ENCODE measurements at regions not wholly inside any gene's neighbourhood (a gene's known extent, or its start where the extent isn't known, plus 50 kb on each side); places are given as distances from the start of the nearest gene placed in this dataset.

DNA sequence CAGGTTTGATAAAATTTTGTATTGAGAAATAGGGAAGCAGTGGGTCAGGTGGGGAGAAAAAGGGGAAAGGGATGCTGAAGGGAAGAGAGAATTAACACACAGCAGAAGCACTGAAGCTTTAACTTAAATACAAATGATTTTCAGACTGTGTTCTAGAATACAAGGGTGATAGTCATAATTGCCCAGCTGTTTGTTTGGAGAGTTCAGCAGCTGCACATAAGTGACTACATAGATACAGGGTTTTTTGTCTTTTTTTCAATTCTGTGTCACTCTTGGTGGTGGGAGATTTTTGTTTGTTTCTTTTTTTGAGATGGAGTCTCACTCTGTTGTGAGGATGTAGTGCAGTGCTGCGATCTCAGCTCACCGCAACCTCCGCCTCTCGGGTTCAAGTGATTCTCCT, 590.4 kb upstream of the SEMA6A start:
- H3K27me3 ChIP-seq (ENCODE audit: control insufficient read depth in 1 of 2, insufficient read depth in 2 of 2, low read length in 2 of 2) = no peaks in the 10 kb centered on the region
- H3K36me3 ChIP-seq (ENCODE audit: control insufficient read depth in 1 of 2, insufficient read depth in 2 of 2, low read length in 2 of 2) = no peaks in the 10 kb centered on the region
- H3K4me3 ChIP-seq (ENCODE audit: low read depth in 1 of 2, low read length in 2 of 2) = no peak overlapping the region
- H3K4me1 ChIP-seq (ENCODE audit: control insufficient read depth in 1 of 2, insufficient read depth in 2 of 2, low read length in 2 of 2) = no peaks in the 10 kb centered on the region
- no peak overlapping the region for H3K9ac ChIP-seq (ENCODE audit: low read depth in 1 of 2, low read length in 2 of 2)
- no peaks in the 10 kb centered on the region for H3K9me3 ChIP-seq (ENCODE audit: control insufficient read depth in 1 of 2, low read length in 2 of 2)
- no peak overlapping the region for H3K27ac ChIP-seq (ENCODE audit: low read depth, low read length)

DNA sequence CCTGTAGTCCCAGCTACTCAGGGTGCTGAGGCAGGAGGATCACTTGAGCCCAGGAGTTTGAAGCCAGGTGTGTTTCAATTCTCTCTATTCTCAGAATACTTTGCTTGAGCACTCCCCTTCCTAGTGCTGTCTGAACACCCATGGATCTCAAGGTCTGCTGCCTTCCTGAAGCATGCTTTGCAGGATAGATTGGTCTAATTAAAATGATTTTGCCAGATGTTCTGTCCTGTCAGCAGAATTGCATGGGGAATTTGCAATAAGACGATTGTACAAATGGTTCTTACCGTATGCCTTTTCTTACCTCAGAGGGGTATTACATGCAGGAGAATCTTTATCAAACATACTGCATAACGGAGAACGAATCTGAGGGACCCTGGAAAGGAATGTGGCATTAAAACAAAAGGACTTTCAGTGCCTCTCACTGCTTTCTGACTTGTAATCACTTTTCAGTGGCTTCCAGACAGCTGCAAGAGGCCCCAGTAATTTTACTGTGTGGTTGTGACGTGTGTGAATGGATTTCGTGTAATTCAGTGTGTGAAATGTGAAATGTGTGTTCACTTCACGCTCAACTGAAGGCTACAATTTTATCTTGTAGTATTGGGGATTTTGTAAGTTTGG, 587.2 kb upstream of the SEMA6A start:
- Histone ChIP-seq H3K9ac (ENCODE audit: low read depth in 1 of 2, low read length in 2 of 2) (no peak overlapping the region), H3K27ac (ENCODE audit: low read depth, low read length) (no peak overlapping the region), H3K4me1 (ENCODE audit: control insufficient read depth in 1 of 2, insufficient read depth in 2 of 2, low read length in 2 of 2) (no peaks in the 10 kb centered on the region), H3K27me3 (ENCODE audit: control insufficient read depth in 1 of 2, insufficient read depth in 2 of 2, low read length in 2 of 2) (no peaks in the 10 kb centered on the region), H3K36me3 (ENCODE audit: control insufficient read depth in 1 of 2, insufficient read depth in 2 of 2, low read length in 2 of 2) (no peaks in the 10 kb centered on the region), H3K9me3 (ENCODE audit: control insufficient read depth in 1 of 2, low read length in 2 of 2) (no peaks in the 10 kb centered on the region), H3K4me3 (ENCODE audit: low read depth in 1 of 2, low read length in 2 of 2) (no peak overlapping the region)

DNA sequence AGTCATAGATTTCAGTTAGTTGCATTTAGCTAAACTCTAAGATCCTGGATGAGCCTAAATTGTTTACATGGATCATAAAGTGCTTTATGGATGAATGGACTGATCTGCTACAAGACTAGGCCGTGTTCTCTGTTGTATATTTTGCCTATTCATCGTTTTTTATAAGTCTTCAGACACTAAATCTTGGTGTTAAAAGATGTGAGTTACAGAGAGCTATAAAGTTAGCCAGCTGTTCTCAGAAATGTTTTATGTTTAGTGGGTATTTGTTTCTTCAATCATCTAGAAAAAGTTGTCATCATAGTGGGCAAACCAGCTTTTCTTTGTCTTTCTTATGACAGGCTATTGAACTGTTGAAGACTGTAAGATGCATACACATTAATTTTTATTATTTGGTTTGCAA, 585.8 kb upstream of the SEMA6A start:
- no peak overlapping the region for H3K9ac ChIP-seq (ENCODE audit: low read depth in 1 of 2, low read length in 2 of 2)
- no peaks in the 10 kb centered on the region for H3K4me1 ChIP-seq (ENCODE audit: control insufficient read depth in 1 of 2, insufficient read depth in 2 of 2, low read length in 2 of 2)

DNA sequence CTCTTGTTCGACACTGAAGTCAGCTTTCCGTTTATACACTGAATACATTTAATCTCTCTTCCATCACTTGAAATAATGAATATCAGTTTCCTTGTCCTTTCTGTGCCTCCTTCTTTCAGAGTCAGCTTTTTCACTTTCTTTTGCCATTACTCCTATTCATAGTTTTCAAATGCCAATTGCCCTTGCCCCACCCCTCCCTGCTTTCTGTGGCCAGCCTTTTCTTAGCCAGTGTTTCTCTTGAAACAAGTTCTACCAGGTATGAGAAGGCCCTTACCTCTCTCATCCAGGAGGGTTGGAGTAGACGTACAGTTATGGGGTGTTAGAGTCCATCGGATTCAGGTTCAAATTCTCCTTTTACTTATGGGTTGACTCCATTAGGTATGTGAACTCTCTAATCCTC, 574.7 kb upstream of the SEMA6A start:
- no peak overlapping the region for H3K27ac ChIP-seq (ENCODE audit: low read depth, low read length)
- H3K4me1 ChIP-seq (ENCODE audit: control insufficient read depth in 1 of 2, insufficient read depth in 2 of 2, low read length in 2 of 2) = no peaks in the 10 kb centered on the region
- H3K4me3 ChIP-seq (ENCODE audit: low read depth in 1 of 2, low read length in 2 of 2) = no peak overlapping the region
- H3K36me3 ChIP-seq (ENCODE audit: control insufficient read depth in 1 of 2, insufficient read depth in 2 of 2, low read length in 2 of 2) = no peaks in the 10 kb centered on the region
- H3K27me3 ChIP-seq (ENCODE audit: control insufficient read depth in 1 of 2, insufficient read depth in 2 of 2, low read length in 2 of 2) = no peaks in the 10 kb centered on the region
- H3K9me3 ChIP-seq (ENCODE audit: control insufficient read depth in 1 of 2, low read length in 2 of 2) = no peaks in the 10 kb centered on the region
- H3K9ac ChIP-seq (ENCODE audit: low read depth in 1 of 2, low read length in 2 of 2) = no peak overlapping the region

More for the DNA sequence above, 585.8 kb upstream of the SEMA6A start:
- H3K9me3 ChIP-seq (ENCODE audit: control insufficient read depth in 1 of 2, low read length in 2 of 2) = no peaks in the 10 kb centered on the region
- no peaks in the 10 kb centered on the region for H3K36me3 ChIP-seq (ENCODE audit: control insufficient read depth in 1 of 2, insufficient read depth in 2 of 2, low read length in 2 of 2)
- H3K27me3 ChIP-seq (ENCODE audit: control insufficient read depth in 1 of 2, insufficient read depth in 2 of 2, low read length in 2 of 2) = no peaks in the 10 kb centered on the region
- H3K27ac ChIP-seq (ENCODE audit: low read depth, low read length) = no peak overlapping the region
- no peak overlapping the region for H3K4me3 ChIP-seq (ENCODE audit: low read depth in 1 of 2, low read length in 2 of 2)

DNA sequence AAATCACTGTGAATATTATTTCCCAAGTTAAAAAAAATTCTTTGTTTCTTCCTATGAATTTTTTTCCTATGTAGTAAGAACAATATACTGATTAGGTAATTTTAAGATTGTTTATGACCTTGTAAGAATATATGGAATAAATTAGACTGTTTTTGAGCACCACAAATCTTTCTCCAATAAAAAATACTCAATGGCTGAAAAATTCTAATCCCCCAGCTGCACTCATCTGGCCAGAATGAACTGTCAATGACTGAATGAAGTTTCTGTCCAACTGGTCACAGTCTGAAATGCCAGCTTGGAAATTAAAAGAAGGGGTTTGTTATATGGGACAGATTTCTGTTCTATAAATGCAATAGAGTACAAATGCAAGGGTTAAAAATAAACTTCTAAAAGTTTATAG, 569.5 kb upstream of the SEMA6A start:
- no peaks in the 10 kb centered on the region for H3K4me1 ChIP-seq (ENCODE audit: control insufficient read depth in 1 of 2, insufficient read depth in 2 of 2, low read length in 2 of 2)
- H3K9ac ChIP-seq (ENCODE audit: low read depth in 1 of 2, low read length in 2 of 2) = no peak overlapping the region
- no peaks in the 10 kb centered on the region for H3K36me3 ChIP-seq (ENCODE audit: control insufficient read depth in 1 of 2, insufficient read depth in 2 of 2, low read length in 2 of 2)
- H3K4me3 ChIP-seq (ENCODE audit: low read depth in 1 of 2, low read length in 2 of 2) = no peak overlapping the region
- H3K27me3 ChIP-seq (ENCODE audit: control insufficient read depth in 1 of 2, insufficient read depth in 2 of 2, low read length in 2 of 2) = no peaks in the 10 kb centered on the region
- no peak overlapping the region for H3K27ac ChIP-seq (ENCODE audit: low read depth, low read length)
- H3K9me3 ChIP-seq (ENCODE audit: control insufficient read depth in 1 of 2, low read length in 2 of 2) = no peaks in the 10 kb centered on the region

DNA sequence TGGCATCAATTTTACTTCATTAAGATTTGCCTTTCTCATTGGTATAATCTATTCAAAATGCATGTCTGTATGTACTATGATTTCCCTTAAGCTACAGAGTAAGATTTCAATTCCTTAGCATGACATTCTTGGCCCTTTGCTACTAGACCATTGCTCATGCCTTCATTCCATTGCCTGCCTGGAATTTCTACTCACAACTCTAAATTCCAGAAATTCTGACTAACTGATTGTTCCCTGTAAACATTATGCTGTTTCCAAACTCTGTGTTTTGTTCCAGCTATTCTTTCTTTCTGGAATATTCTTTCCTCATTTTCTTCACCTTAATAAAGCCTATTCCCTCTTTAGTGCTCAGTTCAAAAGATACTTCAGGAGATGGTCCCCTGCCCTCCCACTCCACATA, 568.8 kb upstream of the SEMA6A start:
- Histone ChIP-seq H3K9me3 (ENCODE audit: control insufficient read depth in 1 of 2, low read length in 2 of 2) (no peaks in the 10 kb centered on the region), H3K36me3 (ENCODE audit: control insufficient read depth in 1 of 2, insufficient read depth in 2 of 2, low read length in 2 of 2) (no peaks in the 10 kb centered on the region), H3K9ac (ENCODE audit: low read depth in 1 of 2, low read length in 2 of 2) (no peak overlapping the region), H3K27me3 (ENCODE audit: control insufficient read depth in 1 of 2, insufficient read depth in 2 of 2, low read length in 2 of 2) (no peaks in the 10 kb centered on the region), H3K27ac (ENCODE audit: low read depth, low read length) (no peak overlapping the region), H3K4me1 (ENCODE audit: control insufficient read depth in 1 of 2, insufficient read depth in 2 of 2, low read length in 2 of 2) (no peaks in the 10 kb centered on the region), H3K4me3 (ENCODE audit: low read depth in 1 of 2, low read length in 2 of 2) (no peak overlapping the region)

DNA sequence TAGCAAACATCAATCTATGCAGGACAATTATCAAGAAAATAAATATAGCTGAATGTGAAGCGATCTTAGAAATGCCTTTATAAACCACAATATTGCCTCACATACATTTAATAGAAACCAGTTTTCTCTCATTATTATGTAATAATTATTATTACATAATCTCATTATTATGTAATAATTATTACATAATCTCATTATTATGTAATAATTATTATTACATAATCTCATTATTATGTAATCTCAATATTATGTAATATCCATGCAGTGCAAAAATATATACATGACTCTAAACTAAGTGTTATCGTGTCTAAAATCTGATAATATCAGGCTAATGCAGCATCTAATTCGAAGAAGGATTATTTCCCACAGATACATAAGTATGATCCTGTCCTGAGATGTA, 563.9 kb upstream of the SEMA6A start:
- Histone ChIP-seq H3K27me3 (ENCODE audit: control insufficient read depth in 1 of 2, insufficient read depth in 2 of 2, low read length in 2 of 2) (no peaks in the 10 kb centered on the region), H3K27ac (ENCODE audit: low read depth, low read length) (no peak overlapping the region), H3K4me1 (ENCODE audit: control insufficient read depth in 1 of 2, insufficient read depth in 2 of 2, low read length in 2 of 2) (no peaks in the 10 kb centered on the region), H3K9ac (ENCODE audit: low read depth in 1 of 2, low read length in 2 of 2) (no peak overlapping the region), H3K9me3 (ENCODE audit: control insufficient read depth in 1 of 2, low read length in 2 of 2) (no peaks in the 10 kb centered on the region), H3K36me3 (ENCODE audit: control insufficient read depth in 1 of 2, insufficient read depth in 2 of 2, low read length in 2 of 2) (no peaks in the 10 kb centered on the region), H3K4me3 (ENCODE audit: low read depth in 1 of 2, low read length in 2 of 2) (no peak overlapping the region)

GRCh38 chr5:117135851-117136250, 561.2 kb upstream of the SEMA6A start:
- H3K4me3 ChIP-seq (ENCODE audit: low read depth in 1 of 2, low read length in 2 of 2) = no peak overlapping the region
- H3K36me3 ChIP-seq (ENCODE audit: control insufficient read depth in 1 of 2, insufficient read depth in 2 of 2, low read length in 2 of 2) = no peaks in the 10 kb centered on the region
- H3K4me1 ChIP-seq (ENCODE audit: control insufficient read depth in 1 of 2, insufficient read depth in 2 of 2, low read length in 2 of 2) = no peaks in the 10 kb centered on the region
- H3K9me3 ChIP-seq (ENCODE audit: control insufficient read depth in 1 of 2, low read length in 2 of 2) = no peaks in the 10 kb centered on the region
- no peaks in the 10 kb centered on the region for H3K27me3 ChIP-seq (ENCODE audit: control insufficient read depth in 1 of 2, insufficient read depth in 2 of 2, low read length in 2 of 2)
- no peak overlapping the region for H3K27ac ChIP-seq (ENCODE audit: low read depth, low read length)
- no peak overlapping the region for H3K9ac ChIP-seq (ENCODE audit: low read depth in 1 of 2, low read length in 2 of 2)

- no peak overlapping the region for H3K27ac ChIP-seq (ENCODE audit: low read depth, low read length)
- H3K9me3 ChIP-seq (ENCODE audit: control insufficient read depth in 1 of 2, low read length in 2 of 2) = no peaks in the 10 kb centered on the region
- H3K9ac ChIP-seq (ENCODE audit: low read depth in 1 of 2, low read length in 2 of 2) = no peak overlapping the region
Observed at GRCh38 chr5:117133198-117133597, 558.6 kb upstream of the SEMA6A start.

DNA sequence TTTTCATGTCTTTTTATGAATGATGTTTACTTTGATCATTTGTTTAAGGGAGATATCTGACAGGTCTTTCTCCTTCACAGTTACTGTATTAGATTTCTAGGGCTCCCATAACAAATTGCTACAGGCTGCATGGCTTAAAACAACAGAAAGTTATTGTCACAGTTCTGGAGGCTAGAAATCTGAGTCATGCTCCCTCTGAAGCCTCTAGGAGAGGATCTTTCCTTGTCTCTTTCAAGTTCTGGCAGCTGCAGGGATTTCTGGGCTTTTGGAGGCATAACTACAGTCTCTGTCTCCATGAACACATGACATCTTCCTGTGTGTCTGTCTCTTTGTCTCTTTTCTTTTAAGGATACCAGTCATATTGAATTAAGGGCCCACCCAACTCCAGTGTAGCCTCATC, 557.3 kb upstream of the SEMA6A start:
- Histone ChIP-seq H3K4me1 (ENCODE audit: control insufficient read depth in 1 of 2, insufficient read depth in 2 of 2, low read length in 2 of 2) (no peaks in the 10 kb centered on the region), H3K36me3 (ENCODE audit: control insufficient read depth in 1 of 2, insufficient read depth in 2 of 2, low read length in 2 of 2) (no peaks in the 10 kb centered on the region), H3K27me3 (ENCODE audit: control insufficient read depth in 1 of 2, insufficient read depth in 2 of 2, low read length in 2 of 2) (no peaks in the 10 kb centered on the region), H3K27ac (ENCODE audit: low read depth, low read length) (no peak overlapping the region), H3K9ac (ENCODE audit: low read depth in 1 of 2, low read length in 2 of 2) (no peak overlapping the region), H3K9me3 (ENCODE audit: control insufficient read depth in 1 of 2, low read length in 2 of 2) (no peaks in the 10 kb centered on the region), H3K4me3 (ENCODE audit: low read depth in 1 of 2, low read length in 2 of 2) (no peak overlapping the region)

More at GRCh38 chr5:117133198-117133597, 558.6 kb upstream of the SEMA6A start:
- Histone ChIP-seq H3K36me3 (ENCODE audit: control insufficient read depth in 1 of 2, insufficient read depth in 2 of 2, low read length in 2 of 2) (no peaks in the 10 kb centered on the region), H3K4me3 (ENCODE audit: low read depth in 1 of 2, low read length in 2 of 2) (no peak overlapping the region), H3K4me1 (ENCODE audit: control insufficient read depth in 1 of 2, insufficient read depth in 2 of 2, low read length in 2 of 2) (no peaks in the 10 kb centered on the region), H3K27me3 (ENCODE audit: control insufficient read depth in 1 of 2, insufficient read depth in 2 of 2, low read length in 2 of 2) (no peaks in the 10 kb centered on the region)
